HEK293 (cell line): ENCODE measurements at regions not wholly inside any gene's neighbourhood (a gene's known extent, or its start where the extent isn't known, plus 50 kb on each side); places are given as distances from the start of the nearest gene placed in this dataset.

Source experiments
- CTCF ChIA-PET: fragments of 350-600 bp; formaldehyde crosslinking; extraction: SDS; loops from one replicate; lab custom pipeline; 2021; ENCODE audit warnings: antibody characterized with exemption; lab: Yijun Ruan, JAX
- POLR2A ChIA-PET: fragments of 300-600 bp; formaldehyde crosslinking; extraction: SDS; loops from one replicate; lab custom pipeline; 2020; ENCODE audit warnings: antibody characterized with exemption, inconsistent platforms; lab: Yijun Ruan, JAX
- H3K27ac ChIP-seq: fragments of 200-500 bp; sonication (Bioruptor generic); 2 replicates; pipeline ENCODE4 v1.5.1; 2014; ENCODE audit warnings: low read depth, low read length, control low read depth, inconsistent platforms; ENCODE audit errors: extremely low read depth
- H3K36me3 ChIP-seq, 2 experiments: fragments of 200-500 bp in 1 of 2; sonication (Bioruptor generic) in 1 of 2; 1 replicate in 1 of 2; 2 replicates in 1 of 2; pipeline ENCODE4 v1.5.1; 2014 to 2017; ENCODE audit warnings: inconsistent platforms in 2 of 2, low read length in 2 of 2; ENCODE audit not compliant: control insufficient read depth in 2 of 2, insufficient read depth in 1 of 2
- H3K4me1 ChIP-seq: fragments of 200-500 bp; sonication (Bioruptor generic); 2 replicates; pipeline ENCODE4 v1.5.1; 2014; ENCODE audit warnings: mild to moderate bottlenecking, low read length, inconsistent platforms; ENCODE audit not compliant: control insufficient read depth, insufficient read depth
- H3K4me3 ChIP-seq: 2 replicates; pipeline ENCODE4 v1.5.1; 2011; ENCODE audit warnings: low read depth, mild to moderate bottlenecking, control low read depth, low read length, moderate library complexity
- H3K9me3 ChIP-seq: fragments of 200-500 bp; sonication (Bioruptor generic); 2 replicates; pipeline ENCODE4 v1.5.1; 2014; ENCODE audit warnings: low read depth, low read length, inconsistent platforms; ENCODE audit not compliant: control insufficient read depth, insufficient read depth
- EGR2 ChIP-seq: fragments of 450-650 bp; formaldehyde crosslinking; IDR thresholded peaks from 2 replicates; pipeline ENCODE4 v1.5.1; 2016; ENCODE audit warnings: low read depth, missing biosample characterization, missing genetic modification characterization
- GLIS1 ChIP-seq: fragments of 450-650 bp; formaldehyde crosslinking; IDR thresholded peaks from 2 replicates; pipeline ENCODE4 v1.5.1; 2016; ENCODE audit warnings: missing biosample characterization, missing genetic modification characterization
- HOXD13 ChIP-seq: sonication (generic); formaldehyde crosslinking; IDR thresholded peaks from 2 replicates; pipeline ENCODE4 v1.8.0; 2022; ENCODE audit warnings: missing genetic modification reagents, borderline replicate concordance
- MYNN ChIP-seq: fragments of 450-650 bp; formaldehyde crosslinking; IDR thresholded peaks from 2 replicates; pipeline ENCODE4 v1.5.1; 2016; ENCODE audit warnings: missing biosample characterization, missing genetic modification characterization, borderline replicate concordance
- PRDM1 ChIP-seq: fragments of 450-650 bp; formaldehyde crosslinking; IDR thresholded peaks from 2 replicates; pipeline ENCODE4; 2016; ENCODE audit warnings: missing biosample characterization, missing genetic modification characterization
- ZEB2 ChIP-seq: fragments of 450-650 bp; formaldehyde crosslinking; IDR thresholded peaks from 2 replicates; pipeline ENCODE4 v1.5.1; 2016; ENCODE audit warnings: missing biosample characterization, missing genetic modification characterization
- ZFP37 ChIP-seq: fragments of 450-650 bp; formaldehyde crosslinking; IDR thresholded peaks from 2 replicates; pipeline ENCODE4 v1.5.1; 2016; ENCODE audit warnings: missing biosample characterization, missing genetic modification characterization
- ZFP69B ChIP-seq: fragments of 450-650 bp; formaldehyde crosslinking; IDR thresholded peaks from 2 replicates; pipeline ENCODE4 v1.5.1; 2016; ENCODE audit warnings: missing biosample characterization, missing genetic modification characterization
- ZNF112 ChIP-seq: fragments of 450-650 bp; formaldehyde crosslinking; IDR thresholded peaks from 2 replicates; pipeline ENCODE4 v1.5.0; 2017; ENCODE audit warnings: missing biosample characterization, missing genetic modification characterization
- ZNF184 ChIP-seq: fragments of 450-650 bp; IDR thresholded peaks from 2 replicates; pipeline ENCODE4 v1.5.1; 2018; ENCODE audit warnings: missing biosample characterization, mild to moderate bottlenecking, missing genetic modification characterization
- ZNF19 ChIP-seq: fragments of 450-650 bp; formaldehyde crosslinking; IDR thresholded peaks from 2 replicates; pipeline ENCODE4; 2016; ENCODE audit warnings: missing biosample characterization, missing genetic modification characterization, low read depth
- ZNF223 ChIP-seq: fragments of 450-650 bp; formaldehyde crosslinking; IDR thresholded peaks from 2 replicates; pipeline ENCODE4 v1.5.1; 2016; ENCODE audit warnings: missing biosample characterization, missing genetic modification characterization
- ZNF266 ChIP-seq: fragments of 450-650 bp; formaldehyde crosslinking; IDR thresholded peaks from 2 replicates; pipeline ENCODE4 v1.5.1; 2016; ENCODE audit warnings: missing biosample characterization, missing genetic modification characterization, low read depth
- ZNF274 ChIP-seq, 2 experiments: fragments of 200-500 bp in 1 of 2; fragments of 450-650 bp in 1 of 2; sonication (Bioruptor generic) in 1 of 2; formaldehyde crosslinking in 1 of 2; IDR thresholded peaks; 2 replicates each; pipeline versions ENCODE4 v1.5.1 to v1.6.1; 2014 to 2016; ENCODE audit warnings: borderline replicate concordance in 1 of 2, inconsistent platforms in 1 of 2, low read length in 1 of 2, missing biosample characterization in 1 of 2, missing genetic modification characterization in 1 of 2
- ZNF426 ChIP-seq: fragments of 450-650 bp; formaldehyde crosslinking; IDR thresholded peaks from 2 replicates; pipeline ENCODE4 v1.5.1; 2017; ENCODE audit warnings: missing biosample characterization, missing genetic modification characterization, mild to moderate bottlenecking, inconsistent platforms, moderate library complexity
- ZNF473 ChIP-seq: fragments of 450-650 bp; formaldehyde crosslinking; IDR thresholded peaks from 2 replicates; pipeline ENCODE4 v1.5.1; 2017; ENCODE audit warnings: missing biosample characterization, missing genetic modification characterization
- ZNF488 ChIP-seq: fragments of 450-650 bp; formaldehyde crosslinking; IDR thresholded peaks from 2 replicates; pipeline ENCODE4 v1.5.1; 2016; ENCODE audit warnings: missing biosample characterization, missing genetic modification characterization
- ZNF600 ChIP-seq: fragments of 450-650 bp; formaldehyde crosslinking; IDR thresholded peaks from 2 replicates; pipeline ENCODE4 v1.5.1; 2016; ENCODE audit warnings: missing biosample characterization, missing genetic modification characterization
- ZNF629 ChIP-seq: fragments of 450-650 bp; formaldehyde crosslinking; IDR thresholded peaks from 2 replicates; pipeline ENCODE4 v1.5.1; 2017; ENCODE audit warnings: missing biosample characterization, missing genetic modification characterization
- ZSCAN16 ChIP-seq: fragments of 450-650 bp; formaldehyde crosslinking; IDR thresholded peaks from 2 replicates; pipeline ENCODE4 v1.5.1; 2016; ENCODE audit warnings: missing biosample characterization, missing genetic modification characterization
- TF ChIP-seq, protein P1 (sequence below): fragments of 450-650 bp; IDR thresholded peaks from 2 replicates; pipeline ENCODE4 v1.5.1; 2018; ENCODE audit warnings: missing biosample characterization, mild to moderate bottlenecking, missing genetic modification characterization
- TF ChIP-seq, protein P2 (sequence below): fragments of 450-650 bp; formaldehyde crosslinking; IDR thresholded peaks from 2 replicates; pipeline ENCODE4 v1.5.1; 2016; ENCODE audit warnings: missing biosample characterization, missing genetic modification characterization
- TF ChIP-seq, protein P3 (sequence below): fragments of 450-650 bp; formaldehyde crosslinking; IDR thresholded peaks from 2 replicates; pipeline ENCODE4 v1.5.1; 2016; ENCODE audit warnings: missing biosample characterization, missing genetic modification characterization
- TF ChIP-seq, protein P4 (sequence below): fragments of 450-650 bp; formaldehyde crosslinking; IDR thresholded peaks from 2 replicates; pipeline ENCODE4 v1.5.1; 2016; ENCODE audit warnings: missing biosample characterization, missing genetic modification characterization
- TF ChIP-seq, protein P5 (sequence below): fragments of 450-650 bp; formaldehyde crosslinking; IDR thresholded peaks from 2 replicates; pipeline ENCODE4 v1.5.1; 2016; ENCODE audit warnings: missing biosample characterization, missing genetic modification characterization

DNA sequence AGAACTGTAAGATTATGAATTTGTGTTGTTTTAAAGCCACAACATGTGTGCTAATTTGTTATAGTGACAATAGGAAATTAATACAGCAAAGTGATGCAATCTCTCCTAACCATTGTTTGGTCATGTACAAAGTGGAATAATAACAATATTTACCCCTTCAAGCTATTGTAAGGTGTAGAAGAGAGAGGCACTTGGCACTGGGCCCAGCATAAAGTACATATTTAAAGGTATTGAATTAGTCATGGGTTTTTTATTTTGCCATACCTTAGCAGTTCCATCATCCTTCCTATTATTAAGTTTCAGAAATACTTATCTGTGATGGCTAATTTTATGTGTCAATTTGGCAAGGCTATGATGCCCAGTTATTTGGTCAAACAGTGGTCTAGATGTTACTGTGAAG lies 322.4 kb upstream of the TSHZ2 start (continued):
- TF ChIP-seq, protein P1, sequence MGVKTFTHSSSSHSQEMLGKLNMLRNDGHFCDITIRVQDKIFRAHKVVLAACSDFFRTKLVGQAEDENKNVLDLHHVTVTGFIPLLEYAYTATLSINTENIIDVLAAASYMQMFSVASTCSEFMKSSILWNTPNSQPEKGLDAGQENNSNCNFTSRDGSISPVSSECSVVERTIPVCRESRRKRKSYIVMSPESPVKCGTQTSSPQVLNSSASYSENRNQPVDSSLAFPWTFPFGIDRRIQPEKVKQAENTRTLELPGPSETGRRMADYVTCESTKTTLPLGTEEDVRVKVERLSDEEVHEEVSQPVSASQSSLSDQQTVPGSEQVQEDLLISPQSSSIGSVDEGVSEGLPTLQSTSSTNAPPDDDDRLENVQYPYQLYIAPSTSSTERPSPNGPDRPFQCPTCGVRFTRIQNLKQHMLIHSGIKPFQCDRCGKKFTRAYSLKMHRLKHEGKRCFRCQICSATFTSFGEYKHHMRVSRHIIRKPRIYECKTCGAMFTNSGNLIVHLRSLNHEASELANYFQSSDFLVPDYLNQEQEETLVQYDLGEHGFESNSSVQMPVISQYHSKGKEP (tag by site-specific recombination): no peak
- TF ChIP-seq PRDM1 (no peak), ZNF629 (no peak), ZNF426 (no peak), ZNF19 (tag by site-specific recombination) (no peak), ZNF223 (tag by site-specific recombination) (no peak), HOXD13 (CRISPR knock-in tag) (no peak), MYNN (tag by site-specific recombination) (no peak)
- TF ChIP-seq, protein P2, sequence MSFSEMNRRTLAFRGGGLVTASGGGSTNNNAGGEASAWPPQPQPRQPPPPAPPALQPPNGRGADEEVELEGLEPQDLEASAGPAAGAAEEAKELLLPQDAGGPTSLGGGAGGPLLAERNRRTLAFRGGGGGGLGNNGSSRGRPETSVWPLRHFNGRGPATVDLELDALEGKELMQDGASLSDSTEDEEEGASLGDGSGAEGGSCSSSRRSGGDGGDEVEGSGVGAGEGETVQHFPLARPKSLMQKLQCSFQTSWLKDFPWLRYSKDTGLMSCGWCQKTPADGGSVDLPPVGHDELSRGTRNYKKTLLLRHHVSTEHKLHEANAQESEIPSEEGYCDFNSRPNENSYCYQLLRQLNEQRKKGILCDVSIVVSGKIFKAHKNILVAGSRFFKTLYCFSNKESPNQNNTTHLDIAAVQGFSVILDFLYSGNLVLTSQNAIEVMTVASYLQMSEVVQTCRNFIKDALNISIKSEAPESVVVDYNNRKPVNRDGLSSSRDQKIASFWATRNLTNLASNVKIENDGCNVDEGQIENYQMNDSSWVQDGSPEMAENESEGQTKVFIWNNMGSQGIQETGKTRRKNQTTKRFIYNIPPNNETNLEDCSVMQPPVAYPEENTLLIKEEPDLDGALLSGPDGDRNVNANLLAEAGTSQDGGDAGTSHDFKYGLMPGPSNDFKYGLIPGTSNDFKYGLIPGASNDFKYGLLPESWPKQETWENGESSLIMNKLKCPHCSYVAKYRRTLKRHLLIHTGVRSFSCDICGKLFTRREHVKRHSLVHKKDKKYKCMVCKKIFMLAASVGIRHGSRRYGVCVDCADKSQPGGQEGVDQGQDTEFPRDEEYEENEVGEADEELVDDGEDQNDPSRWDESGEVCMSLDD (tag by site-specific recombination): no peak

DNA sequence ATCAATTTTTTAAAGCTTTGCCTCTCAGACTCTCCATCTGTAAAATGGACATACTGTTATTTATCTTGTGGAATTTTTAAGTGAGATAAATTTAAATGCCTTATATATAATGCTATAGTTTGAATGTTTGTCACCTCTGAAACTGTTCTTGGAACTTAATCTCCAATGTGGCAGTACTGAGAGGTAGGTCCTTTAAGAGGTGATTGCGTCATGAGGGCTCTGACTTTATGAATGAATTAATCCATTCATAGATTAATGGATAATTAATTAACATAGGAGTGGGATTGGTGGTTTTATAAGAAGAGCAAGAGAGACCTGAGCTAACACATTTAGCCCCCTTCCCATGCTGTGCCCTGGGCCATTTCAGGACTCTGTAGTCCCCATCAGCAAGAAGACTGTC lies 326.3 kb upstream of the TSHZ2 start:
- TF ChIP-seq ZNF184 (tag by site-specific recombination): no peak
- no peak for TF ChIP-seq ZFP37 (tag by site-specific recombination)
- TF ChIP-seq, protein P3, sequence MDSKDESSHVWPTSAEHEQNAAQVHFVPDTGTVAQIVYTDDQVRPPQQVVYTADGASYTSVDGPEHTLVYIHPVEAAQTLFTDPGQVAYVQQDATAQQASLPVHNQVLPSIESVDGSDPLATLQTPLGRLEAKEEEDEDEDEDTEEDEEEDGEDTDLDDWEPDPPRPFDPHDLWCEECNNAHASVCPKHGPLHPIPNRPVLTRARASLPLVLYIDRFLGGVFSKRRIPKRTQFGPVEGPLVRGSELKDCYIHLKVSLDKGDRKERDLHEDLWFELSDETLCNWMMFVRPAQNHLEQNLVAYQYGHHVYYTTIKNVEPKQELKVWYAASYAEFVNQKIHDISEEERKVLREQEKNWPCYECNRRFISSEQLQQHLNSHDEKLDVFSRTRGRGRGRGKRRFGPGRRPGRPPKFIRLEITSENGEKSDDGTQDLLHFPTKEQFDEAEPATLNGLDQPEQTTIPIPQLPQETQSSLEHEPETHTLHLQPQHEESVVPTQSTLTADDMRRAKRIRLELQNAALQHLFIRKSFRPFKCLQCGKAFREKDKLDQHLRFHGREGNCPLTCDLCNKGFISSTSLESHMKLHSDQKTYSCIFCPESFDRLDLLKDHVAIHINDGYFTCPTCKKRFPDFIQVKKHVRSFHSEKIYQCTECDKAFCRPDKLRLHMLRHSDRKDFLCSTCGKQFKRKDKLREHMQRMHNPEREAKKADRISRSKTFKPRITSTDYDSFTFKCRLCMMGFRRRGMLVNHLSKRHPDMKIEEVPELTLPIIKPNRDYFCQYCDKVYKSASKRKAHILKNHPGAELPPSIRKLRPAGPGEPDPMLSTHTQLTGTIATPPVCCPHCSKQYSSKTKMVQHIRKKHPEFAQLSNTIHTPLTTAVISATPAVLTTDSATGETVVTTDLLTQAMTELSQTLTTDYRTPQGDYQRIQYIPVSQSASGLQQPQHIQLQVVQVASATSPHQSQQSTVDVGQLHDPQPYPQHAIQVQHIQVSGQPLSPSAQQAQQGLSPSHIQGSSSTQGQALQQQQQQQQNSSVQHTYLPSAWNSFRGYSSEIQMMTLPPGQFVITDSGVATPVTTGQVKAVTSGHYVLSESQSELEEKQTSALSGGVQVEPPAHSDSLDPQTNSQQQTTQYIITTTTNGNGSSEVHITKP: no peak
- no peak for TF ChIP-seq ZEB2
- TF ChIP-seq ZNF473: no peak
- no peak for TF ChIP-seq ZFP69B
- no peak for TF ChIP-seq ZNF266 (tag by site-specific recombination)
- no peak for TF ChIP-seq ZNF488 (tag by site-specific recombination)
- no peak for TF ChIP-seq ZNF274 (IDR thresholded peaks at IDR 0.05; ENCODE audit: low read length)
- TF ChIP-seq ZNF274 (tag by site-specific recombination; IDR thresholded peaks at IDR 0.05; ENCODE audit: borderline replicate concordance): no peak
- TF ChIP-seq GLIS1: no peak
- TF ChIP-seq ZNF112 (tag by site-specific recombination): no peak
- TF ChIP-seq ZNF600: no peak
- TF ChIP-seq, protein P4, sequence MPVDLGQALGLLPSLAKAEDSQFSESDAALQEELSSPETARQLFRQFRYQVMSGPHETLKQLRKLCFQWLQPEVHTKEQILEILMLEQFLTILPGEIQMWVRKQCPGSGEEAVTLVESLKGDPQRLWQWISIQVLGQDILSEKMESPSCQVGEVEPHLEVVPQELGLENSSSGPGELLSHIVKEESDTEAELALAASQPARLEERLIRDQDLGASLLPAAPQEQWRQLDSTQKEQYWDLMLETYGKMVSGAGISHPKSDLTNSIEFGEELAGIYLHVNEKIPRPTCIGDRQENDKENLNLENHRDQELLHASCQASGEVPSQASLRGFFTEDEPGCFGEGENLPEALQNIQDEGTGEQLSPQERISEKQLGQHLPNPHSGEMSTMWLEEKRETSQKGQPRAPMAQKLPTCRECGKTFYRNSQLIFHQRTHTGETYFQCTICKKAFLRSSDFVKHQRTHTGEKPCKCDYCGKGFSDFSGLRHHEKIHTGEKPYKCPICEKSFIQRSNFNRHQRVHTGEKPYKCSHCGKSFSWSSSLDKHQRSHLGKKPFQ (tag by site-specific recombination): no peak
- TF ChIP-seq, protein P5, sequence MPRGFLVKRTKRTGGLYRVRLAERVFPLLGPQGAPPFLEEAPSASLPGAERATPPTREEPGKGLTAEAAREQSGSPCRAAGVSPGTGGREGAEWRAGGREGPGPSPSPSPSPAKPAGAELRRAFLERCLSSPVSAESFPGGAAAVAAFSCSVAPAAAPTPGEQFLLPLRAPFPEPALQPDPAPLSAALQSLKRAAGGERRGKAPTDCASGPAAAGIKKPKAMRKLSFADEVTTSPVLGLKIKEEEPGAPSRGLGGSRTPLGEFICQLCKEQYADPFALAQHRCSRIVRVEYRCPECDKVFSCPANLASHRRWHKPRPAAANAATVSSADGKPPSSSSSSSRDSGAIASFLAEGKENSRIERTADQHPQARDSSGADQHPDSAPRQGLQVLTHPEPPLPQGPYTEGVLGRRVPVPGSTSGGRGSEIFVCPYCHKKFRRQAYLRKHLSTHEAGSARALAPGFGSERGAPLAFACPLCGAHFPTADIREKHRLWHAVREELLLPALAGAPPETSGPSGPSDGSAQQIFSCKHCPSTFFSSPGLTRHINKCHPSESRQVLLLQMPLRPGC (tag by site-specific recombination): no peak
- no peak for TF ChIP-seq EGR2
- no peak for TF ChIP-seq ZNF19 (tag by site-specific recombination)
- no peak for TF ChIP-seq ZSCAN16 (tag by site-specific recombination)
- ChIA-PET CTCF (interaction anchor here (0.6 kb wide), 1 partner anchor 16 kb away, joined by 3 read pairs; no protein-coding TSS in a partner anchor), POLR2A (no interaction called here)
- Histone ChIP-seq H3K27ac (no peak overlapping the region), H3K9me3 (no peaks in the 10 kb centered on the region), H3K4me3 (no peak overlapping the region), H3K36me3 (no peaks in the 10 kb centered on the region), H3K4me1 (no peaks in the 10 kb centered on the region)
